ENCODE measurements at regions not wholly inside any gene's neighbourhood (a gene's known extent, or its start where the extent isn't known, plus 50 kb on each side); places are given as distances from the start of the nearest gene placed in this dataset.

- Histone ChIP-seq H3K27me3 (peaks cover 0 to 15% (median 4%) of the 10 kb centered on the region in 7 donors), H3K9me3 (no peaks in the 10 kb centered on the region), H3K4me3 (no peak overlapping the region), H3K36me3 (no peaks in the 10 kb centered on the region), H3K4me1 (no peaks in the 10 kb centered on the region), H3K27ac (no peak overlapping the region)
- no peak for TF ChIP-seq CTCF (IDR thresholded peaks at IDR 0.05)
- ATAC-seq = no peak
- 77 to 80% methylated on average over 9 of the region's 9 CpGs for WGBS, 2 donors
- DNase-seq = no peak
- intact Hi-C loops (cut with DNase I) = loop anchor here in 1 of 10 donors (10.0 kb wide), 1 partner anchor 55 kb away; a partner anchor contains a TSS
These were observed 128.3 kb downstream of the ANKRD60 start for GRCh38 chr20:58099956-58100730.

DNA sequence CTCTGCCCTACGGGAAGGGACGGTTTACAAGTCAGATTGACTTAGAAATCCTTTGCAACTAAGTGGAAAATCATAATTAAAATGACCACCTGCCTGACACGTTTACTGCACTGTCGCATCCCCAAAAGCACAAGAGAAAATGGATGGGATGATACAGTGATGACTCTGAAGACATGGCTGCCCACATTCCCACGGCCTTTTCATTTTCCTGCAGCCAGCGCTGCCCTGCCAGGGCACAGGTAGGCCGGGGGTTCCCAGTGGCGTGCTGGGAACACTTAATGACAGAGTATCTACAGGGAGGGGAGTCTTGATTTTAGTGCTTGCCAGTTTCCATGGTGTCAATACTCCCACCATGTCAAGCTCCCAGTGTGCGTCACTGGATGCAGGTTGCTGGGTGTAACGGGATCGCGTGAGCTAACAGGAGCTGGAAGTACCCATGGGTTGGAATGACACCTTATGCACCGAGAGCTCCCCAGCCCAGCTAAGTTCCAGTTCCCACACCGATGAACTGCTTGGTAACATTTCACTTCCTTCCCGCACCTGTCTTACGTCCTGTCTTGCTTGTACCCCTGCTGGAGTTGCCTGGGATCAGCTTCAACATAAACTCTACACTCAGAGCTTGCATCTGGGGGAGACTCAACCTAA lies 129.0 kb downstream of the ANKRD60 start:
- Histone ChIP-seq H3K27me3 (peaks cover 0 to 15% (median 4%) of the 10 kb centered on the region in 7 donors), H3K4me3 (no peak overlapping the region), H3K4me1 (no peaks in the 10 kb centered on the region), H3K36me3 (no peaks in the 10 kb centered on the region), H3K27ac (no peak overlapping the region), H3K9me3 (no peaks in the 10 kb centered on the region)
- 87 to 88% methylated on average over 16 of the region's 16 CpGs for WGBS, 2 donors
- intact Hi-C loops (cut with DNase I) = loop anchor here in 1 of 10 donors (10.0 kb wide), 1 partner anchor 55 kb away; a partner anchor contains a TSS
- no peak for DNase-seq
- ATAC-seq = no peak
- no peak for TF ChIP-seq CTCF (IDR thresholded peaks at IDR 0.05)

DNA sequence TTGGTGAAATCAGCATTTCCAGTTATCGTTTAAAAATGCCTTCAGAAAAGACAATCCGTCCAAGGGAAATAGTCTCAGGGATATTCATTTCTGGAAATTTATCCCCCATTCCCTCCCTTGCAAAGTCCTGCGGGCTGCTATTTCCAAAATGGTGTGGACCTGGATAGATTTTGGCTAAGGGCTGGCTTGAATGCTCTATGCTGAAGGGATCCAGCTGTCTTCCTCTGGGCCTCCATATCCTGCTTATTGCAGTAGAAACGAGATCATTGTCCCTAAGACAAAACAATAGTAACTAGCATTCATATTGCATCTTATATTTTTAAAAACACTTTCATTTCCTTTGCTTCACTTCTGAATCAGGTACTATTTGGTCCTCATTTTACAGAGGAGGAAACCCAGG lies 129.9 kb downstream of the ANKRD60 start:
- H3K4me1 ChIP-seq = no peaks in the 10 kb centered on the region
- no peak overlapping the region for H3K4me3 ChIP-seq
- DNase-seq (no peak), ATAC-seq (no peak)
- TF ChIP-seq CTCF (IDR thresholded peaks at IDR 0.05) = no peak
- intact Hi-C loops (cut with DNase I) = loop anchor here in 1 of 10 donors (10.0 kb wide), 1 partner anchor 56 kb away; a partner anchor contains a TSS
- no peak overlapping the region for H3K27ac ChIP-seq
- peaks cover 0 to 15% (median 4%) of the 10 kb centered on the region in 7 donors for H3K27me3 ChIP-seq
- H3K9me3 ChIP-seq = no peaks in the 10 kb centered on the region
- 61 to 67% methylated on average over 4 of the region's 4 CpGs for WGBS, 2 donors
- H3K36me3 ChIP-seq = no peaks in the 10 kb centered on the region

GRCh38 chr20:58097943-58098342 lies 130.5 kb downstream of the ANKRD60 start:
- no peak overlapping the region for H3K27ac ChIP-seq
- H3K9me3 ChIP-seq = no peaks in the 10 kb centered on the region
- intact Hi-C loops (cut with DNase I) = loop anchor here in 1 of 10 donors (10.0 kb wide), 1 partner anchor 57 kb away; a partner anchor contains a TSS
- TF ChIP-seq CTCF (IDR thresholded peaks at IDR 0.05) = no peak
- H3K4me3 ChIP-seq = no peak overlapping the region
- DNase-seq = no peak
- no peak for ATAC-seq
- 77 to 80% methylated on average over 7 of the region's 7 CpGs for WGBS, 2 donors
- no peaks in the 10 kb centered on the region for H3K4me1 ChIP-seq
- peaks cover 0 to 15% (median 4%) of the 10 kb centered on the region in 7 donors for H3K27me3 ChIP-seq
- H3K36me3 ChIP-seq = no peaks in the 10 kb centered on the region

Measured in heart right ventricle (tissue), 16 donors.